ENCODE measurements at regions not wholly inside any gene's neighbourhood (a gene's known extent, or its start where the extent isn't known, plus 50 kb on each side); places are given as distances from the start of the nearest gene placed in this dataset.

DNA sequence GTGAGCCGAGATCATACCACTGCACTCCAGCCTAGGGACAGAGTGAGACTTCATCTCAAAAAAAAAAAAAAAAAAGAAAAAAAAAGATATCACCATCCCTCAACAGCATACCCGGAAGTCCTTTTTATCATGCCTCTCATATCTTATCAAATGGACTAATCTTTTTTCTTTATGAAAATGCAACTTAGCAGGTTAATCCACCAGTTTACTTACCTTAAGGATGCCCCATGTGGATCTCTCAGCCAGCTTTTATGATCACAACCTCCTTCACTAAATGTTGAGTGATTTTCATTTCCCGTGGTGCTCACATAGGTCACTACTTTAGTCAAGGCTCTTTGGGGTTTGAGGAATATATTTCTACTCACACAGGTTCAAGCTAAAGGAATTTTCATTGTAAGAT lies 248.8 kb upstream of the TBX3 start:
- TF ChIP-seq POLR2A (IDR thresholded peaks at IDR 0.05) = no peak
- TF ChIP-seq, protein P1, sequence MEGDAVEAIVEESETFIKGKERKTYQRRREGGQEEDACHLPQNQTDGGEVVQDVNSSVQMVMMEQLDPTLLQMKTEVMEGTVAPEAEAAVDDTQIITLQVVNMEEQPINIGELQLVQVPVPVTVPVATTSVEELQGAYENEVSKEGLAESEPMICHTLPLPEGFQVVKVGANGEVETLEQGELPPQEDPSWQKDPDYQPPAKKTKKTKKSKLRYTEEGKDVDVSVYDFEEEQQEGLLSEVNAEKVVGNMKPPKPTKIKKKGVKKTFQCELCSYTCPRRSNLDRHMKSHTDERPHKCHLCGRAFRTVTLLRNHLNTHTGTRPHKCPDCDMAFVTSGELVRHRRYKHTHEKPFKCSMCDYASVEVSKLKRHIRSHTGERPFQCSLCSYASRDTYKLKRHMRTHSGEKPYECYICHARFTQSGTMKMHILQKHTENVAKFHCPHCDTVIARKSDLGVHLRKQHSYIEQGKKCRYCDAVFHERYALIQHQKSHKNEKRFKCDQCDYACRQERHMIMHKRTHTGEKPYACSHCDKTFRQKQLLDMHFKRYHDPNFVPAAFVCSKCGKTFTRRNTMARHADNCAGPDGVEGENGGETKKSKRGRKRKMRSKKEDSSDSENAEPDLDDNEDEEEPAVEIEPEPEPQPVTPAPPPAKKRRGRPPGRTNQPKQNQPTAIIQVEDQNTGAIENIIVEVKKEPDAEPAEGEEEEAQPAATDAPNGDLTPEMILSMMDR (IDR thresholded peaks at IDR 0.05) = no peak
- intact Hi-C loops (cut with DNase I) = no loop called here
- Histone ChIP-seq H3K27ac (no peak overlapping the region), H3K4me3 (replicated peaks in 1 of 3) (no peak overlapping the region), H3K36me3 (no peaks in the 10 kb centered on the region), H3K27me3 (no peaks in the 10 kb centered on the region), H3K9me3 (no peaks in the 10 kb centered on the region), H3K4me1 (no peaks in the 10 kb centered on the region)
- 87 to 92% methylated on average over 3 of the region's 3 CpGs for WGBS, 2 donors
- no peak for DNase-seq

- H3K27ac ChIP-seq = no peak overlapping the region
- H3K9me3 ChIP-seq = no peaks in the 10 kb centered on the region
- no peak for TF ChIP-seq POLR2A (IDR thresholded peaks at IDR 0.05)
- TF ChIP-seq, protein P1 (IDR thresholded peaks at IDR 0.05) = no peak
- H3K27me3 ChIP-seq = no peaks in the 10 kb centered on the region
- no peaks in the 10 kb centered on the region for H3K36me3 ChIP-seq
- WGBS, 2 donors = 93 to 95% methylated on average over 2 of the region's 2 CpGs
- no peak for DNase-seq
- H3K4me3 ChIP-seq (replicated peaks in 1 of 3) = no peak overlapping the region
- no peaks in the 10 kb centered on the region for H3K4me1 ChIP-seq
- intact Hi-C loops (cut with DNase I) = no loop called here
Measured at GRCh38 chr12:114931025-114931424, 247.1 kb upstream of the TBX3 start.

DNA sequence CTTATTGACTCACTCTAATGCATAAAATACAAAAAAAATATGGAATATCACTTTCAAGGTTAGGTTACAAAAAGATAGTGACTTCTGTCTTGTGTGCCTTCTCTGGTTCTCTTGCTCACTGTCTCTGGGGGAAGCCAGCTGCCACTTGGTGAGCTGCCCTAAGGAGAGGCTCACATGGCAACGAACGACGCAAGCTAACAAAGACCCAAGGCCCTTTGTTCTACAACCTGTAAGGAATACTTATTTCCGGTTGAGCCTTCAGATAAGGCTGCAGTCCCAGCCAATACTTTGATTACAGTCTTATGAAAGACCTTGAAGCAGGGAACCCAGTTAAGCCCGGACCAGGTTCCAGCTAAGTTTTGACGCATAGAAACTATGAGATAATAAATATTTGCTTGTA lies 242.4 kb upstream of the TBX3 start:
- H3K9me3 ChIP-seq = no peaks in the 10 kb centered on the region
- no peak for DNase-seq
- intact Hi-C loops (cut with DNase I) = no loop called here
- TF ChIP-seq, protein P1 (IDR thresholded peaks at IDR 0.05) = no peak
- no peak for TF ChIP-seq POLR2A (IDR thresholded peaks at IDR 0.05)
- no peaks in the 10 kb centered on the region for H3K36me3 ChIP-seq
- H3K4me3 ChIP-seq (replicated peaks in 1 of 3) = no peak overlapping the region
- 87 to 94% methylated on average over 6 of the region's 6 CpGs for WGBS, 2 donors
- H3K27me3 ChIP-seq = no peaks in the 10 kb centered on the region
- no peak overlapping the region for H3K27ac ChIP-seq
- H3K4me1 ChIP-seq = no peaks in the 10 kb centered on the region

- Histone ChIP-seq H3K36me3 (no peaks in the 10 kb centered on the region), H3K9me3 (no peaks in the 10 kb centered on the region), H3K27me3 (no peaks in the 10 kb centered on the region), H3K27ac (no peak overlapping the region), H3K4me3 (replicated peaks in 1 of 3) (no peak overlapping the region), H3K4me1 (no peaks in the 10 kb centered on the region)
- intact Hi-C loops (cut with DNase I) = no loop called here
- 70 to 71% methylated on average over 4 of the region's 4 CpGs for WGBS, 2 donors
- TF ChIP-seq, protein P1 (IDR thresholded peaks at IDR 0.05) = no peak
- no peak for DNase-seq
Measured at GRCh38 chr12:114924946-114925475, 241.0 kb upstream of the TBX3 start.

DNA sequence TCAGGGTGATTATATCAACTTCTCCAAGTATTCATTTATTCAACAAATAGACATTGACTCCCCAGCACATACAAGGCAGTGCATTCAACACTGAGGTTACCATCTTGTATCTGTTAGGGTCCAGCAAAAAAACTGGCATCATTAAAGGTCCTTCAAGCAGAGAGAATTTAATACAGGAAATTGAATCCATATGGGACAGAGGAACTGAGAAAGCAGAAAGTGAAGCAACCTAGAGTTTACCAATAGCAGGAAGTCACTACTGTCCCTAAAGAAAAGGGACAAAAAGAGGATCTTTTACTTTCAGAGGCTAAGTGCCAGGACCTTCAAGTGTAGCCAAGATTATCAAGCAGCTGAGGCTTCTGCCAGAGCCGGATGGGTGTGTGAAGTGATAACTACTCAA lies 237.8 kb upstream of the TBX3 start:
- Histone ChIP-seq H3K4me1 (no peaks in the 10 kb centered on the region), H3K27me3 (no peaks in the 10 kb centered on the region), H3K36me3 (no peaks in the 10 kb centered on the region), H3K27ac (no peak overlapping the region), H3K9me3 (no peaks in the 10 kb centered on the region), H3K4me3 (replicated peaks in 1 of 3) (no peak overlapping the region)
- no peak for TF ChIP-seq POLR2A (IDR thresholded peaks at IDR 0.05)
- TF ChIP-seq, protein P1 (IDR thresholded peaks at IDR 0.05) = no peak
- WGBS, 2 donors = 26 to 35% methylated on average over 1 of the region's 1 CpG
- no peak for DNase-seq
- intact Hi-C loops (cut with DNase I) = no loop called here

All from thyroid gland (tissue), 4 donors.